ENCODE measurements at regions not wholly inside any gene's neighbourhood (a gene's known extent, or its start where the extent isn't known, plus 50 kb on each side); places are given as distances from the start of the nearest gene placed in this dataset.

- TF ChIP-seq POLR2A (IDR thresholded peaks at IDR 0.05): no peak
- no peak for TF ChIP-seq CTCF (IDR thresholded peaks at IDR 0.05)
- TF ChIP-seq EP300 (IDR thresholded peaks at IDR 0.05): no peak
These were observed 126.9 kb upstream of the FAM9B start for GRCh38 chrX:9160698-9161329.
